HEK293 (cell line): ENCODE measurements at regions not wholly inside any gene's neighbourhood (a gene's known extent, or its start where the extent isn't known, plus 50 kb on each side); places are given as distances from the start of the nearest gene placed in this dataset.

Experiments used
- CTCF ChIA-PET: fragments of 350-600 bp; formaldehyde crosslinking; extraction: SDS; loops from one replicate; lab custom pipeline; 2021; ENCODE audit warnings: antibody characterized with exemption; lab: Yijun Ruan, JAX
- POLR2A ChIA-PET: fragments of 300-600 bp; formaldehyde crosslinking; extraction: SDS; loops from one replicate; lab custom pipeline; 2020; ENCODE audit warnings: antibody characterized with exemption, inconsistent platforms; lab: Yijun Ruan, JAX
- H3K27ac ChIP-seq: fragments of 200-500 bp; sonication (Bioruptor generic); 2 replicates; pipeline ENCODE4 v1.5.1; 2014; ENCODE audit warnings: low read depth, low read length, control low read depth, inconsistent platforms; ENCODE audit errors: extremely low read depth
- H3K36me3 ChIP-seq, 2 experiments: fragments of 200-500 bp in 1 of 2; sonication (Bioruptor generic) in 1 of 2; 1 replicate in 1 of 2; 2 replicates in 1 of 2; pipeline ENCODE4 v1.5.1; 2014 to 2017; ENCODE audit warnings: inconsistent platforms in 2 of 2, low read length in 2 of 2; ENCODE audit not compliant: control insufficient read depth in 2 of 2, insufficient read depth in 1 of 2
- H3K4me1 ChIP-seq: fragments of 200-500 bp; sonication (Bioruptor generic); 2 replicates; pipeline ENCODE4 v1.5.1; 2014; ENCODE audit warnings: mild to moderate bottlenecking, low read length, inconsistent platforms; ENCODE audit not compliant: control insufficient read depth, insufficient read depth
- H3K4me3 ChIP-seq: 2 replicates; pipeline ENCODE4 v1.5.1; 2011; ENCODE audit warnings: low read depth, mild to moderate bottlenecking, control low read depth, low read length, moderate library complexity
- H3K9me3 ChIP-seq: fragments of 200-500 bp; sonication (Bioruptor generic); 2 replicates; pipeline ENCODE4 v1.5.1; 2014; ENCODE audit warnings: low read depth, low read length, inconsistent platforms; ENCODE audit not compliant: control insufficient read depth, insufficient read depth
- EGR2 ChIP-seq: fragments of 450-650 bp; formaldehyde crosslinking; IDR thresholded peaks from 2 replicates; pipeline ENCODE4 v1.5.1; 2016; ENCODE audit warnings: low read depth, missing biosample characterization, missing genetic modification characterization
- GLIS2 ChIP-seq: fragments of 450-650 bp; formaldehyde crosslinking; IDR thresholded peaks from 2 replicates; pipeline ENCODE4 v1.5.1; 2016; ENCODE audit warnings: missing biosample characterization, missing genetic modification characterization
- HOXC10 ChIP-seq: sonication (generic); formaldehyde crosslinking; IDR thresholded peaks from 2 replicates; pipeline ENCODE4 v1.8.1; 2023; ENCODE audit warnings: mild to moderate bottlenecking, missing genetic modification reagents
- HOXD13 ChIP-seq: sonication (generic); formaldehyde crosslinking; IDR thresholded peaks from 2 replicates; pipeline ENCODE4 v1.8.0; 2022; ENCODE audit warnings: missing genetic modification reagents, borderline replicate concordance
- KLF9 ChIP-seq: fragments of 450-650 bp; formaldehyde crosslinking; IDR thresholded peaks from 2 replicates; pipeline ENCODE4 v1.5.1; 2016; ENCODE audit warnings: missing biosample characterization, missing genetic modification characterization, low read depth
- TCF7L2 ChIP-seq: IDR thresholded peaks from 2 replicates; pipeline ENCODE4 v1.6.1; 2011; ENCODE audit warnings: low read depth, mild to moderate bottlenecking, inconsistent platforms, low read length, moderate library complexity, borderline replicate concordance
- ZBTB48 ChIP-seq: fragments of 450-650 bp; formaldehyde crosslinking; IDR thresholded peaks from 2 replicates; pipeline ENCODE4 v1.5.1; 2016; ENCODE audit warnings: missing biosample characterization, missing genetic modification characterization
- ZNF175 ChIP-seq: fragments of 450-650 bp; formaldehyde crosslinking; IDR thresholded peaks from 2 replicates; pipeline ENCODE4 v1.5.1; 2016; ENCODE audit warnings: missing biosample characterization, missing genetic modification characterization
- ZNF23 ChIP-seq: fragments of 450-650 bp; formaldehyde crosslinking; IDR thresholded peaks from 2 replicates; pipeline ENCODE4 v1.5.1; 2016; ENCODE audit warnings: missing biosample characterization, missing genetic modification characterization, borderline replicate concordance
- ZNF324 ChIP-seq: fragments of 450-650 bp; formaldehyde crosslinking; IDR thresholded peaks from 2 replicates; pipeline ENCODE4 v1.5.1; 2016; ENCODE audit warnings: missing biosample characterization, missing genetic modification characterization
- ZNF416 ChIP-seq: fragments of 450-650 bp; formaldehyde crosslinking; IDR thresholded peaks from 2 replicates; pipeline ENCODE4 v1.5.1; 2016; ENCODE audit warnings: missing biosample characterization, missing genetic modification characterization
- ZNF501 ChIP-seq: fragments of 450-650 bp; formaldehyde crosslinking; IDR thresholded peaks from 2 replicates; pipeline ENCODE4 v1.5.1; 2016; ENCODE audit warnings: missing biosample characterization, missing genetic modification characterization
- ZNF560 ChIP-seq: fragments of 450-650 bp; formaldehyde crosslinking; IDR thresholded peaks from 2 replicates; pipeline ENCODE4 v1.5.1; 2017; ENCODE audit warnings: missing biosample characterization, missing genetic modification characterization, borderline replicate concordance
- ZNF626 ChIP-seq: fragments of 450-650 bp; sonication (Bioruptor Pico); formaldehyde crosslinking; IDR thresholded peaks from 2 replicates; pipeline ENCODE4 v1.5.1; 2018; ENCODE audit warnings: missing biosample characterization, missing genetic modification characterization, inconsistent platforms
- ZNF664 ChIP-seq: fragments of 450-650 bp; formaldehyde crosslinking; IDR thresholded peaks from 2 replicates; pipeline ENCODE4 v1.5.1; 2016; ENCODE audit warnings: missing biosample characterization, missing genetic modification characterization
- ZNF830 ChIP-seq: fragments of 450-650 bp; IDR thresholded peaks from 2 replicates; pipeline ENCODE4 v1.5.0; 2018; ENCODE audit warnings: missing biosample characterization, missing genetic modification characterization, low read depth, mild to moderate bottlenecking, moderate library complexity
- ZNF837 ChIP-seq: fragments of 450-650 bp; formaldehyde crosslinking; IDR thresholded peaks from 2 replicates; pipeline ENCODE4 v1.5.1; 2016; ENCODE audit warnings: missing biosample characterization, missing genetic modification characterization
- ZSCAN30 ChIP-seq: fragments of 450-650 bp; IDR thresholded peaks from 2 replicates; pipeline ENCODE4 v1.5.1; 2018; ENCODE audit warnings: missing biosample characterization, mild to moderate bottlenecking, missing genetic modification characterization, moderate library complexity
- TF ChIP-seq, protein P1 (sequence below): fragments of 450-650 bp; formaldehyde crosslinking; IDR thresholded peaks from 2 replicates; pipeline ENCODE4 v1.5.1; 2016; ENCODE audit warnings: missing biosample characterization, missing genetic modification characterization
- TF ChIP-seq, protein P2 (sequence below): fragments of 450-650 bp; formaldehyde crosslinking; optimal IDR thresholded peaks from 2 replicates; pipeline ENCODE3; 2016; ENCODE audit warnings: missing biosample characterization, mild to moderate bottlenecking, missing genetic modification characterization
- TF ChIP-seq, protein P3 (sequence below): fragments of 450-650 bp; formaldehyde crosslinking; IDR thresholded peaks from 2 replicates; pipeline ENCODE4 v1.5.1; 2017; ENCODE audit warnings: missing biosample characterization, mild to moderate bottlenecking, missing genetic modification characterization, moderate library complexity
- TF ChIP-seq, protein P4 (sequence below): fragments of 450-650 bp; formaldehyde crosslinking; IDR thresholded peaks from 2 replicates; pipeline ENCODE4 v1.5.1; 2016; ENCODE audit warnings: missing biosample characterization, missing genetic modification characterization, borderline replicate concordance

DNA sequence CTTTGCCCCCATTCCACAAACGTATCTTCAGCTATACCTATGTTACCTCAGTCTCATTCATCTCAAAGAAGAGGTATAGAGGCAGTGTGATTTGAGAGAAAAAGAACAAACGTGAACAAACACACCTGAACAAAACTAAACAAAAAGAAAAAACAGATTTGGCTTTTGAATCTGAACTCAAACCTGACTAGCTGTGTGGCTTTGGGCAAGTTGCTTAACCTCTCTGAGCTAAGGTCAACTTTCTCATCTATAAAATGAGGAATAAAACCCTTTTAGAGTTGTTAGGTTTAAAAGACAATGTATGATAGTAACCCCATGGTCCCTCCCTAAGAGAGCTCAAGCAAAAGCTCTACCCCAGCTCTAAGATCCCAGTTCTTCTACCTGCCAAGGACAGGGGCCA lies 73.5 kb downstream of the ZNF648 start (continued):
- TF ChIP-seq, protein P1, sequence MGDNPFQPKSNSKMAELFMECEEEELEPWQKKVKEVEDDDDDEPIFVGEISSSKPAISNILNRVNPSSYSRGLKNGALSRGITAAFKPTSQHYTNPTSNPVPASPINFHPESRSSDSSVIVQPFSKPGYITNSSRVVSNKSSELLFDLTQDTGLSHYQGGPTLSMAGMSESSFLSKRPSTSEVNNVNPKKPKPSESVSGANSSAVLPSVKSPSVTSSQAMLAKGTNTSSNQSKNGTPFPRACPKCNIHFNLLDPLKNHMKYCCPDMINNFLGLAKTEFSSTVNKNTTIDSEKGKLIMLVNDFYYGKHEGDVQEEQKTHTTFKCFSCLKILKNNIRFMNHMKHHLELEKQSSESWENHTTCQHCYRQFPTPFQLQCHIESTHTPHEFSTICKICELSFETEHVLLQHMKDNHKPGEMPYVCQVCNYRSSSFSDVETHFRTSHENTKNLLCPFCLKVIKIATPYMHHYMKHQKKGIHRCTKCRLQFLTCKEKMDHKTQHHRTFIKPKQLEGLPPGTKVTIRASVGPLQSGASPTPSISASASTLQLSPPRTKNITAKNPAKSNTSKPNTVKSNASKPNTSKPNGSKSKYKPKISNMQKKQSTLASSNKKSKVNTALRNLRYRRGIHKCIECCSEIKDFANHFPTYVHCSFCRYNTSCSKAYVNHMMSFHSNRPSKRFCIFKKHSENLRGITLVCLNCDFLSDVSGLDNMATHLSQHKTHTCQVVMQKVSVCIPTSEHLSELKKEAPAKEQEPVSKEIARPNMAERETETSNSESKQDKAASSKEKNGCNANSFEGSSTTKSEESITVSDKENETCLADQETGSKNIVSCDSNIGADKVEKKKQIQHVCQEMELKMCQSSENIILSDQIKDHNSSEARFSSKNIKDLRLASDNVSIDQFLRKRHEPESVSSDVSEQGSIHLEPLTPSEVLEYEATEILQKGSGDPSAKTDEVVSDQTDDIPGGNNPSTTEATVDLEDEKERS (tag by site-specific recombination): no peak
- TF ChIP-seq, protein P2, sequence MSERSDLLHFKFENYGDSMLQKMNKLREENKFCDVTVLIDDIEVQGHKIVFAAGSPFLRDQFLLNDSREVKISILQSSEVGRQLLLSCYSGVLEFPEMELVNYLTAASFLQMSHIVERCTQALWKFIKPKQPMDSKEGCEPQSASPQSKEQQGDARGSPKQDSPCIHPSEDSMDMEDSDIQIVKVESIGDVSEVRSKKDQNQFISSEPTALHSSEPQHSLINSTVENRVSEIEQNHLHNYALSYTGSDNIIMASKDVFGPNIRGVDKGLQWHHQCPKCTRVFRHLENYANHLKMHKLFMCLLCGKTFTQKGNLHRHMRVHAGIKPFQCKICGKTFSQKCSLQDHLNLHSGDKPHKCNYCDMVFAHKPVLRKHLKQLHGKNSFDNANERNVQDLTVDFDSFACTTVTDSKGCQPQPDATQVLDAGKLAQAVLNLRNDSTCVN (tag by site-specific recombination): no peak
- TF ChIP-seq ZNF175 (tag by site-specific recombination): no peak
- TF ChIP-seq, protein P3, sequence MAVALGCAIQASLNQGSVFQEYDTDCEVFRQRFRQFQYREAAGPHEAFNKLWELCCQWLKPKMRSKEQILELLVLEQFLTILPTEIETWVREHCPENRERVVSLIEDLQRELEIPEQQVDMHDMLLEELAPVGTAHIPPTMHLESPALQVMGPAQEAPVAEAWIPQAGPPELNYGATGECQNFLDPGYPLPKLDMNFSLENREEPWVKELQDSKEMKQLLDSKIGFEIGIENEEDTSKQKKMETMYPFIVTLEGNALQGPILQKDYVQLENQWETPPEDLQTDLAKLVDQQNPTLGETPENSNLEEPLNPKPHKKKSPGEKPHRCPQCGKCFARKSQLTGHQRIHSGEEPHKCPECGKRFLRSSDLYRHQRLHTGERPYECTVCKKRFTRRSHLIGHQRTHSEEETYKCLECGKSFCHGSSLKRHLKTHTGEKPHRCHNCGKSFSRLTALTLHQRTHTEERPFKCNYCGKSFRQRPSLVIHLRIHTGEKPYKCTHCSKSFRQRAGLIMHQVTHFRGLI (tag by site-specific recombination): no peak

DNA sequence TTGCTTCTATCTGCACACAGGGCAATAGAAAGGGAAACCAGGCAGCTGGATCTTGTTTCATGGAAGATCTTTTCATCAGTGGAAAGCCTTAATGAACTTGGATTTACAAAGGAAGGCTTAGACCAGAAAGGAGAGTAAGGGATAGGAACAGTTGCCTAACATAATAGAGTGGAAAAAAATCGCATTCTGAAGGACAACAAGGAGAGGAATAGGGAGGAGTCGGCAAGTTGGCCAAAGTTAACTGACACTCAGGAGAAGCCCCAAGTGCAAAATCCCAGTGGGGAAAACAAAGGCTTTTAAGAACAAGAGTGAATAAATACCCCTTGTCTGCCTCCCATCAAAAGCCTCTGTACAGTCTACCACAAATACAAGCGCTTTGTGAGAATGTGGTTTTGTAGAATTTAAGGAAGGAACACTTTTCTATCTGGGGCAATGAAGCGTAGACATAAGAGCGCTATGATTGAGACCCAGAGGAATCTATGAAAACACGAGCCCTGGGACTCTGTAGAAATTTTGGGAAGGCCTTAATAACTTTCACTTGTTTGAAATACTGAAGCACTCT lies 74.1 kb downstream of the ZNF648 start:
- H3K4me1 ChIP-seq: no peaks in the 10 kb centered on the region
- TF ChIP-seq KLF9 (no peak), ZNF837 (no peak), ZBTB48 (tag by site-specific recombination) (no peak), TCF7L2 (no peak), ZNF23 (no peak), ZNF626 (no peak)
- TF ChIP-seq, all 188 proteins: peak for 0
- Histone ChIP-seq H3K4me3 (no peak overlapping the region), H3K36me3 (no peaks in the 10 kb centered on the region), H3K27ac (no peak overlapping the region), H3K9me3 (no peaks in the 10 kb centered on the region)
- CTCF ChIA-PET: interaction anchor here (0.6 to 0.9 kb wide), 2 partner anchors 17 to 151 kb away, joined by 3 to 4 read pairs; no protein-coding TSS in a partner anchor
- POLR2A ChIA-PET: no interaction called here

DNA sequence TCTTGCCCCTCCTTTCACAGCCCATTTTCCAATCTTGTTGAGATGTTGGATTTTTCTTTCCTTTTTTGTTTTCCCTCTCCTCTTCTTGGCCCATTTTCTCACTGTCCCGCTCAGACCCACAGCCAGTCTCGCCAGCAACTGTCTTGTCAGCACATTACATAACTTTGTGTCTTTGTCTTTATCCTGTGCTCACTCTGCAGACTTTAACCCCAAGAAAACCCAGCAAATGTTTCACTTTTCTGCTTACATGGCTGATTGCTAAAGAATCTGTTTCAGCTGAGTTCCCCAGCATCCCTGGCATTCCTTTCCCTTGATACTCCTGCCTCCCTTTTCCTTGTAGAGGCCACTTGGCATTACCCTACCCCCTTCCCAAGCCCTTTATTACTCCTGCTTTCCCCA lies 74.6 kb downstream of the ZNF648 start:
- ChIA-PET POLR2A (no interaction called here), CTCF (no interaction called here)
- TF ChIP-seq HOXD13: no peak
- no peak for TF ChIP-seq GLIS2 (tag by site-specific recombination)
- no peak for TF ChIP-seq ZNF830 (tag by site-specific recombination)
- no peak for TF ChIP-seq ZNF416
- no peak for TF ChIP-seq HOXC10 (CRISPR knock-in tag)
- no peak for TF ChIP-seq ZNF664 (tag by site-specific recombination)
- no peak for TF ChIP-seq EGR2
- TF ChIP-seq, protein P4, sequence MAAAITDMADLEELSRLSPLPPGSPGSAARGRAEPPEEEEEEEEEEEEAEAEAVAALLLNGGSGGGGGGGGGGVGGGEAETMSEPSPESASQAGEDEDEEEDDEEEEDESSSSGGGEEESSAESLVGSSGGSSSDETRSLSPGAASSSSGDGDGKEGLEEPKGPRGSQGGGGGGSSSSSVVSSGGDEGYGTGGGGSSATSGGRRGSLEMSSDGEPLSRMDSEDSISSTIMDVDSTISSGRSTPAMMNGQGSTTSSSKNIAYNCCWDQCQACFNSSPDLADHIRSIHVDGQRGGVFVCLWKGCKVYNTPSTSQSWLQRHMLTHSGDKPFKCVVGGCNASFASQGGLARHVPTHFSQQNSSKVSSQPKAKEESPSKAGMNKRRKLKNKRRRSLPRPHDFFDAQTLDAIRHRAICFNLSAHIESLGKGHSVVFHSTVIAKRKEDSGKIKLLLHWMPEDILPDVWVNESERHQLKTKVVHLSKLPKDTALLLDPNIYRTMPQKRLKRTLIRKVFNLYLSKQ: no peak
- no peak for TF ChIP-seq ZSCAN30 (tag by site-specific recombination)
- no peak for TF ChIP-seq ZNF501 (tag by site-specific recombination)
- no peak for TF ChIP-seq ZNF560 (tag by site-specific recombination)
- no peak for TF ChIP-seq ZNF324 (tag by site-specific recombination)
- Histone ChIP-seq H3K4me3 (no peak overlapping the region), H3K36me3 (no peaks in the 10 kb centered on the region), H3K4me1 (no peaks in the 10 kb centered on the region), H3K9me3 (no peaks in the 10 kb centered on the region), H3K27ac (no peak overlapping the region)
